NT2/D1 (cell line): ENCODE measurements at regions not wholly inside any gene's neighbourhood (a gene's known extent, or its start where the extent isn't known, plus 50 kb on each side); places are given as distances from the start of the nearest gene placed in this dataset.

Experiments used
- DNase-seq: peaks from one replicate; pipeline ENCODE4 v3.0.0-alpha.2; 2011; ENCODE audit warnings: low read depth, low spot score
- H3K27me3 ChIP-seq: 2 replicates; pipeline ENCODE4 v1.6.0; 2011; ENCODE audit warnings: mild to moderate bottlenecking; ENCODE audit not compliant: insufficient read length, insufficient read depth
- H3K36me3 ChIP-seq: 2 replicates; pipeline ENCODE4 v1.6.1; 2011; ENCODE audit warnings: mild to moderate bottlenecking, low read length, mixed read lengths; ENCODE audit not compliant: insufficient read depth, insufficient read length
- H3K4me1 ChIP-seq: 2 replicates; pipeline ENCODE4 v1.5.1; 2011; ENCODE audit not compliant: insufficient read depth, insufficient read length
- H3K4me3 ChIP-seq: 2 replicates; pipeline ENCODE4 v1.5.1; 2011; ENCODE audit warnings: low read depth; ENCODE audit not compliant: insufficient read length
- H3K9ac ChIP-seq: 2 replicates; pipeline ENCODE4 v1.6.0; 2011; ENCODE audit warnings: low read depth; ENCODE audit not compliant: insufficient read length
- H3K9me3 ChIP-seq: 2 replicates; pipeline ENCODE4 v1.5.1; 2011; ENCODE audit warnings: mild to moderate bottlenecking, low read length; ENCODE audit not compliant: insufficient read depth
- SUZ12 ChIP-seq: IDR thresholded peaks from 2 replicates; pipeline ENCODE4 v1.6.1; 2011; ENCODE audit not compliant: insufficient read length, insufficient read depth; ENCODE audit errors: extremely low read depth
- YY1 ChIP-seq: IDR thresholded peaks from 2 replicates; pipeline ENCODE4 v1.6.1; 2011; ENCODE audit not compliant: insufficient read length, insufficient read depth
- ZNF274 ChIP-seq: IDR thresholded peaks from 2 replicates; pipeline ENCODE4 v1.6.1; 2011; ENCODE audit warnings: mild to moderate bottlenecking, low read depth, low read length

GRCh38 chr12:53824001-53824712, 72.4 kb upstream of the CISTR start:
- H3K9ac ChIP-seq, result no peak overlapping the region
- no peaks in the 10 kb centered on the region for H3K4me1 ChIP-seq
- H3K4me3 ChIP-seq, result no peak overlapping the region
- H3K36me3 ChIP-seq, result no peaks in the 10 kb centered on the region
- no peaks in the 10 kb centered on the region for H3K27me3 ChIP-seq
- TF ChIP-seq YY1 (no peak), SUZ12 (no peak), ZNF274 (no peak)
- no peaks in the 10 kb centered on the region for H3K9me3 ChIP-seq
- no peak for DNase-seq

DNA sequence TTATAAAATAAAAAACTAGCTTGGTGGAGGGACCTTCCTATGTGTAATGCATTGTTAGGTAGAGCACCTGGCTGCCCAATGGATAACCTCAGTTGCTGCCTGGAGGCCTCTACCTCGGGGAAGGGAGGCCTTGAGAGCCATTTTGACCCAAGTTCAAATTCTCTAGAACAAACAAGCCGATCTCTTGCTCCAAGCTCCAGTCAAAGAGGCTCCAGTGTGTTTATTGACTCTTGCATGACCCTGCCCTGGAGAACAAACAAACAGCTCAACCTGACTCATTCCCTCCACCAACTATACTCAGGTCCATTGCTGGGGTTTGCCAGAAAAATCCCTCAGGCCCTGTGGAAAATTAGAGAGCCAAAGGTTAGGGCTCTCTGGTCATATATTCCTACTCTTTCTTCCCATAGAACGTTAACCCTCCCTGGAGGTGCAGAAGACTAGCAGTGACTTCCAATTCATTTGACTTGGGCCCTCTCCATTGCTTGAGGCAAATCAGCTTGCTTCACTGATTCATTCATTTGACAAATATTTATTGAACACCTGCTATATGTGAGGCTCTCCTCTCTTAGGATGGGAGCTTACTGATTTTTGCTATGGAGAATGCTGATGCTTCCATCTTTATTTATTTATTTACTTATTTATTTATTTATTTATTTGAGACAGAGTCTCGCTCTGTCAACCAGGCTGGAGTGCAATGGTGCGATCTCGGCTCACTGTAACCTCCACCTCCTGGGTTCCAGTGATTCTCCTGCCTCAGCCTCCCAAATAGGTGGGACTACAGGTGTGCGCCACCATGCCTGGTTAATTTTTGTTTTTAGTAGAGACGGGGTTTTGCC, 73.7 kb upstream of the CISTR start:
- H3K4me3 ChIP-seq, result no peak overlapping the region
- no peak for DNase-seq
- no peaks in the 10 kb centered on the region for H3K4me1 ChIP-seq
- H3K9ac ChIP-seq, result no peak overlapping the region
- no peaks in the 10 kb centered on the region for H3K27me3 ChIP-seq
- H3K36me3 ChIP-seq, result no peaks in the 10 kb centered on the region
- no peak for TF ChIP-seq SUZ12
- TF ChIP-seq YY1, result no peak
- TF ChIP-seq ZNF274, result no peak
- H3K9me3 ChIP-seq, result no peaks in the 10 kb centered on the region

- DNase-seq, result no peak
- TF ChIP-seq ZNF274 (no peak), SUZ12 (no peak), YY1 (no peak)
- Histone ChIP-seq H3K27me3 (no peaks in the 10 kb centered on the region), H3K4me1 (no peaks in the 10 kb centered on the region), H3K4me3 (no peak overlapping the region), H3K36me3 (no peaks in the 10 kb centered on the region), H3K9ac (no peak overlapping the region), H3K9me3 (no peaks in the 10 kb centered on the region)
Measured at GRCh38 chr12:53827306-53827705, 75.5 kb upstream of the CISTR start.

- no peaks in the 10 kb centered on the region for H3K36me3 ChIP-seq
- no peak overlapping the region for H3K9ac ChIP-seq
- no peaks in the 10 kb centered on the region for H3K4me1 ChIP-seq
- no peak overlapping the region for H3K4me3 ChIP-seq
- no peak for DNase-seq
- H3K9me3 ChIP-seq, result no peaks in the 10 kb centered on the region
- H3K27me3 ChIP-seq, result no peaks in the 10 kb centered on the region
- TF ChIP-seq ZNF274 (no peak), SUZ12 (no peak), YY1 (no peak)
Measured at GRCh38 chr12:53828598-53828997, 76.8 kb upstream of the CISTR start.

DNA sequence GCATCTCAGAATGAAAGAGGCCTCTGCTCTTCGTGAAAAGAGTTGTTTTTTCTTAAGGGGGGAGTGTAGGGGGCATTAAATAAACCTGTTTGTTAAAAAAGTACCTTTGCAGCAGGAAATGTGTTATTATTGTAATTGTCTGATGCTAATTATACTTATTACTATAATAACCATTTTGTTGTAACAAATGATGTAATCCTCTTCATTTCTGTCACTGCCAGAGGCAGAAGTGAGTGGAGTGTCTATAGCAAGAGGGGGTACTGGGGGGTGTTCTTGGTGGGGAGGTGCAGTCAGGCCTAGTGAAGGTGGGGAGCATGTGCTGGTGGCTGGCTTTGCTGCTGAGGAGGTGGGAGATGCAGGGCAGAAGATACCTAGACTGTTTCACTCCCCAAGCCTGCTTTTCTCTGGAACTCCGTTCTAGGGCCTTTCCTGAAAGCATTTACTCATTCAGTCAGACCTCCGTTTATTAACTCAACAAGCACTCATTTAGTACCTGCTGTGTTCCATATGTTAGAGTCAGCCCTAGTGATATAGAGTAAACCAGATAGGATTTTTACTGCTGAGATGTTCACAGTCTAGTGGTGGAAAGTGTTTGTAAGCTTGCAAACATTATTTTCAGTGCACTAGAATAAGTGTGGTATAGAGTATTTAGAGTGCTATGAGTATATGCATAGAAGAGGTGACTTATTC, 77.5 kb upstream of the CISTR start:
- Histone ChIP-seq H3K27me3 (no peaks in the 10 kb centered on the region), H3K4me1 (no peaks in the 10 kb centered on the region), H3K9ac (no peak overlapping the region), H3K36me3 (no peaks in the 10 kb centered on the region), H3K9me3 (no peaks in the 10 kb centered on the region), H3K4me3 (no peak overlapping the region)
- no peak for DNase-seq
- TF ChIP-seq YY1, result no peak
- no peak for TF ChIP-seq ZNF274
- TF ChIP-seq SUZ12, result no peak

DNA sequence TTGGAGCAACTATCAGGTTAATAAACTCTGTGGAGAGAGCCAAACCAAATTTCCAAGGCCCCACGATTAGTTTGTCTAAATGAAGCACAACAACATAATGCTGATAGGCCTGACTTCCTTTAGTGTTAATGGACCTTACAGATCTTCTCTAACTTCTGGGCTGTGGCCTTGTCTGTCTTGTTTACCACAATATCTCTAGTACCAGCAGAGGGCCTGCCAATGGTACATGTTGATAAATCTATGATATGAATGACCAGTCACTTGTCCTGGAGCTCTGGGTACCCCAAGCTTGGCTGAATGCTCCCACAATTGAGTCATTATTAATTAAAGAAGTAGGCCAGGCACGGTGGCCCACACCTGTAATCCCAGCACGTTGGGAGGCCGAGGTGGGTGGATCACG, 78.9 kb upstream of the CISTR start:
- Histone ChIP-seq H3K4me1 (no peaks in the 10 kb centered on the region), H3K9me3 (no peaks in the 10 kb centered on the region), H3K9ac (no peak overlapping the region), H3K27me3 (no peaks in the 10 kb centered on the region), H3K4me3 (no peak overlapping the region), H3K36me3 (no peaks in the 10 kb centered on the region)
- TF ChIP-seq ZNF274, result no peak
- TF ChIP-seq YY1, result no peak
- no peak for TF ChIP-seq SUZ12
- no peak for DNase-seq
